ENCODE measurements at regions not wholly inside any gene's neighbourhood (a gene's known extent, or its start where the extent isn't known, plus 50 kb on each side); places are given as distances from the start of the nearest gene placed in this dataset.

DNA sequence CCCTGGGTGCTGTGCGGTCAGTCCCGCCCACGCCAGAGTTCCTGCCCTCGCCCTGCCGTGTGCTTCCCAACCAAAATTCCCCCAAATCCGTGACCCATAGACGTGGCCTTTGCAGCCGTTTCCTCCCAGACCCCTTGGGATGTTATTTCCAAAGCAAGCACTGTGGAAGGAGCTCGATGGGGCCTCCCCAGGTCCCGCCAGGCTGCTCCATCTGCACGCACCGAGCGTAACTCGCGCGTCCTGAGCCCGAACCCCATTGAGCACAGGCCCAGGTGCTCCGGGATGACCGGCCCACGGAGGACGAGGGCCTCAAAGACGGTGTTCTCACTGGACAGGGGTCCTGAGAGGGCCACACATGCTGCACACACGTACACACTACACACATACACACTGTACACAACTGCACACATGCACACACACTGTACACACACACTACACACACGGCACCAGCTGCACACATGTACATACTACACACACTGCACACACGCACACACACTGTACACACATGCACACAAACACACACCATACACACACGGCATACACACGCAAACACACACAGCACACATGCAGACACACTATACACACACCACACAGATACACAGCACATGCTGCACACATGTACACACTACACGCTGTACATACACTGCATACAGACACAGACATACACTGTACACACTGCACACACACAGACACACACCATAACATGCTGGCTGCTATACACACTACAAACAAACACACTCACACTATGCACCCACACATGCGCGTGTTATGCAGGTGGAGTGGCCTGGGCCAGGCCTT lies 431.2 kb upstream of the SALL3 start:
- H3K4me3 ChIP-seq (ENCODE audit: low read depth, low read length): no peak overlapping the region
- DNase-seq (ENCODE audit: low read depth): no peak
- TF ChIP-seq, protein P1, sequence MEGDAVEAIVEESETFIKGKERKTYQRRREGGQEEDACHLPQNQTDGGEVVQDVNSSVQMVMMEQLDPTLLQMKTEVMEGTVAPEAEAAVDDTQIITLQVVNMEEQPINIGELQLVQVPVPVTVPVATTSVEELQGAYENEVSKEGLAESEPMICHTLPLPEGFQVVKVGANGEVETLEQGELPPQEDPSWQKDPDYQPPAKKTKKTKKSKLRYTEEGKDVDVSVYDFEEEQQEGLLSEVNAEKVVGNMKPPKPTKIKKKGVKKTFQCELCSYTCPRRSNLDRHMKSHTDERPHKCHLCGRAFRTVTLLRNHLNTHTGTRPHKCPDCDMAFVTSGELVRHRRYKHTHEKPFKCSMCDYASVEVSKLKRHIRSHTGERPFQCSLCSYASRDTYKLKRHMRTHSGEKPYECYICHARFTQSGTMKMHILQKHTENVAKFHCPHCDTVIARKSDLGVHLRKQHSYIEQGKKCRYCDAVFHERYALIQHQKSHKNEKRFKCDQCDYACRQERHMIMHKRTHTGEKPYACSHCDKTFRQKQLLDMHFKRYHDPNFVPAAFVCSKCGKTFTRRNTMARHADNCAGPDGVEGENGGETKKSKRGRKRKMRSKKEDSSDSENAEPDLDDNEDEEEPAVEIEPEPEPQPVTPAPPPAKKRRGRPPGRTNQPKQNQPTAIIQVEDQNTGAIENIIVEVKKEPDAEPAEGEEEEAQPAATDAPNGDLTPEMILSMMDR (conservative IDR thresholded peaks at IDR 0.05; ENCODE audit: low read depth, low read length): no peak

DNA sequence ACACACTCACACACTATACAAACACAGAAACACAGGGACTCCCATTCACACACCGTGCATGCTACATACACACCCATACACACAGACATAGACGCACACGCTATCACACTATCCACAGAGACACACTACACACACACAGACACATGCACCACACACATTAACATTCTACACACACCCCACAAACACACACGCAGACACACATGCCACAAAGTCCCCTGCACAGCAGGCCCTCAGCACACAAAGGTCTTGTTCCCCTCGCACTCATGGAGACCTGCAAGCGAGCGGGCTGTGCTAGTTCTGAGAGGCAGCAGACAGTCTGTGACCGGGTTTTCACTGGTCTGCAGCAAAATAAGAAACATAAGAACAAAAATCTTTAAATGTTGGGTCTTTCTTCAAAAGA lies 429.6 kb upstream of the SALL3 start:
- TF ChIP-seq, protein P1 (conservative IDR thresholded peaks at IDR 0.05; ENCODE audit: low read depth, low read length): no peak
- H3K4me3 ChIP-seq (ENCODE audit: low read depth, low read length): no peak overlapping the region
- no peak for DNase-seq (ENCODE audit: low read depth)

DNA sequence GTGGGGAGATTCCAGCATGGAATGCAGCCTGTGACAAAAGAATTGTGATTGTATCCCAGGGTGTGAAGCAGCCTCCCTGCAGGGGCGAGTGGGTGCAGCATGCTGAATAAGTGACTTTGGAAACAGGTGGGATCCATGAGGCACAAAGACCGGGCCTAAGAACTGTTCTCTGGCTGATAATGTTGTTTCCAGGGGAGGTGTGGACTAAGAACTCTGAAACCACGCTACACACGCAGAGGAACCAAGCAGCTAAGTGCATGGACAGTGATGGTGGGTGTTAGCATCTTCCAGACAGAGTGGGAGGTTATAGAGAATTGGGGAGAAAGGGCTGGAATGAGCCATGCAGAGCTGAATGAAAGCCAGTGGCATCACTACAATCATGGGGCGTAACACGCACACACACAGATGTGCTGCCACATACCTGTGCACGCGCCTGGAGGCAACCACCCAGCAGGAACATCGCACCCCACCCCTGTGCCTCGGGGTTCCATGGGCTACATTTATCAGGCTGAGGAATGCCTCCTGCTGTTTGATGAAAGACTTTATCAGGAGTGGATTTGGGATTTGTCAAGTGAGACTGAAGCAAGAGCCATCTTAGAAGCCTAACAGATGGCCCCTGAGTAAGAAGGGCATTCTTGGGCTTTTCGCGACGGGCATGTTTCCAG lies 424.5 kb upstream of the SALL3 start:
- DNase-seq (ENCODE audit: low read depth): no peak

DNA sequence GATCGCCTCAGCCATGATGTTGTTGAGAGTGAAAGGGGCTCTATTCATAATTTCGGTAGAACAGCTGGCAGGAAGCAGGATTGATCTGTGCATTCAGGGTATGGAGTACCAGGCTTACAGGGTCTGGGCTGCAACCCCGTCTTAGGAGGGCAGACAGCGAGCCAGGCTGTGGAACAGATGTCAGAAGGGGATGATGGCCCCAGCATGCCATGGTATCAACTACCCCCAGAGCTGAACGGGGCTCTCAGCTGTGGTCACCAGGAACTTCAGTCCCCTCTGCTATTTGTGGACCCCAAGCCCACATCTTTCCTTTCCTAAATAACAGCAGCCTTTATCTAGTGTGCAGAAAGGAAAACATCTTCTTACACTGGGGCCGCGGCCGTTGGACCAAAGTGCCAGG lies 422.2 kb upstream of the SALL3 start:
- H3K4me3 ChIP-seq (ENCODE audit: low read depth, low read length): no peak overlapping the region
- TF ChIP-seq, protein P1 (conservative IDR thresholded peaks at IDR 0.05; ENCODE audit: low read depth, low read length): no peak
- no peak for DNase-seq (ENCODE audit: low read depth)

More for the DNA sequence above, 424.5 kb upstream of the SALL3 start:
- H3K4me3 ChIP-seq (ENCODE audit: low read depth, low read length): no peak overlapping the region
- TF ChIP-seq, protein P1 (conservative IDR thresholded peaks at IDR 0.05; ENCODE audit: low read depth, low read length): no peak

DNA sequence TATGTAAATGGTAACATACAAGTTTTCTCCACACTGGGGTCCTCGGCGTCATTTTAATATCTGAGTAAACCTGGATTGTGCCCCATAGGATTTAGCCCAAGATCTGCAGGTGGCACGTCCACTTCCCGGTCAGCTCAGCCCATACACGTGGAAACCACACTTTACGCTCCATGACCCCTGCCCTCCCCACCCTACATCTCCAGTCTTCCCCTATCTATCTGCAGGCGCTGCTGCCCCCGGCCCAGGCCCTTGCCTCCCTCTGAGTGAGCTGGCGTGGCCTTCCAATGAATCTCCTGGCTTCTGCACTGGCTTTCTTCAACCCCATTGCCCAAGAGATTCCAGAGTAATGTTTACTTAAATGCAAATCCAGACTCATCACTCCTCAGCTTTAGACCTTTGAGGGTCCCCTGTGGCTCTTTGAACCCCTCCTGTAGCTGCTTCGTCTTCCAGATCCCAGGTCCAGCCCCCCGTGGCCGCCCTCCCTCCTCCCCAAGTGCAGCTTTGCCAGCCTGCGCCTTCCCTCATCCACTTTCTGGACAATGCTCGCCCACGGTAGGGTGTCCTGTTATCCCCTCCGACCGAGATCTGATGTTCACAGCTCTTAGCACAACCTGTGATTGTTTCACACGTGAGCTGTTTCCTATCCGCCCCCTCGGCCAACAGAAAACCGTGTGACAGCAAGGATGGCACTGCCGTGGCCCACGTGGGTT lies 421.4 kb upstream of the SALL3 start:
- no peak for DNase-seq (ENCODE audit: low read depth)
- H3K4me3 ChIP-seq (ENCODE audit: low read depth, low read length): no peak overlapping the region
- TF ChIP-seq, protein P1 (conservative IDR thresholded peaks at IDR 0.05; ENCODE audit: low read depth, low read length): no peak

DNA sequence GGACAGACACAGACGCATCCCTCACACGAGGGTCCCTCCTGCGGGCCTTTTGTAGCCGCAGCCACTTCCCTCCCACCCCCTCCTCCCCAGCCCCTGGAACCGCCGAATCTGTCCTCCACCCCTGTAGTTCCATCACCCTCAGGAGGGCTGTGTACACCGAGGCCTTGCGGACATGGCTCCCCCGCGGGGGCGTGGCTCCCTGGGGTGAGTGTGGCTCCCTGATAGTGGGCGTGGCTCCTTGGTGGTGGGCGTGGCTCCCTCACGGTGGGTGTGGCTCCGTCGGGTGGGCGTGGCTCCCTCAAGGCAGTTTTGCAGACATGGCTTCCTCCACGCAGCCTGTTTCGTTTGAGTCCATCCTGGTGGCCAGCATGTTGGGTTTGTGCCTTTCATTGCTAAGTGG lies 420.7 kb upstream of the SALL3 start:
- TF ChIP-seq, protein P1 (conservative IDR thresholded peaks at IDR 0.05; ENCODE audit: low read depth, low read length): no peak
- no peak for DNase-seq (ENCODE audit: low read depth)
- no peak overlapping the region for H3K4me3 ChIP-seq (ENCODE audit: low read depth, low read length)
